NCI-H146 treated with DMSO at 0.1 percent for 48 hours (cell line): ENCODE measurements at regions not wholly inside any gene's neighbourhood (a gene's known extent, or its start where the extent isn't known, plus 50 kb on each side); places are given as distances from the start of the nearest gene placed in this dataset.
"Not testable (repeated sequence)": the region's sequence is repeated elsewhere in the genome, so short reads cannot be mapped to it uniquely, and the experiment has no call there.

Experiments used
- DNase-seq: peaks from one replicate; lab custom pipeline; 2025; ENCODE audit not compliant: unreplicated experiment; lab: John Stamatoyannopoulos, UW

GRCh38 chr7:91455411-91455810 lies 191.2 kb downstream of the FZD1 start:
- no peak for DNase-seq

- no peak for DNase-seq
Measured at GRCh38 chr7:91457208-91457607, 193.0 kb downstream of the FZD1 start.

- no peak for DNase-seq
Measured at GRCh38 chr7:91459539-91459938, 195.3 kb downstream of the FZD1 start.

GRCh38 chr7:91462316-91462715 lies 198.1 kb downstream of the FZD1 start:
- no peak for DNase-seq

GRCh38 chr7:91463330-91463729 lies 199.1 kb downstream of the FZD1 start:
- no peak for DNase-seq

- DNase-seq: no peak
Measured at GRCh38 chr7:91465595-91466061, 201.4 kb downstream of the FZD1 start.

- peak; percentile 6 for DNase-seq
Measured at GRCh38 chr7:91468256-91468655, 204.0 kb downstream of the FZD1 start.

- no peak for DNase-seq
Measured at GRCh38 chr7:91473619-91474018, 209.4 kb downstream of the FZD1 start.

GRCh38 chr7:91474074-91474473 lies 209.8 kb downstream of the FZD1 start:
- no peak for DNase-seq

GRCh38 chr7:91480470-91480869 lies 216.2 kb downstream of the FZD1 start:
- DNase-seq: not testable (repeated sequence)

GRCh38 chr7:91491868-91492267 lies 227.6 kb downstream of the FZD1 start:
- no peak for DNase-seq

- no peak for DNase-seq
Measured at GRCh38 chr7:91492317-91492716, 228.1 kb downstream of the FZD1 start.

GRCh38 chr7:91492773-91493172 lies 228.5 kb downstream of the FZD1 start:
- no peak for DNase-seq

- no peak for DNase-seq
Measured at GRCh38 chr7:91494450-91494849, 230.2 kb downstream of the FZD1 start.

GRCh38 chr7:91496251-91496820 lies 232.1 kb downstream of the FZD1 start:
- DNase-seq: no peak

GRCh38 chr7:91497277-91497676 lies 233.0 kb downstream of the FZD1 start:
- not testable (repeated sequence) for DNase-seq

- DNase-seq: no peak
Measured at GRCh38 chr7:91503934-91504555, 239.8 kb downstream of the FZD1 start.

GRCh38 chr7:91504919-91505318 lies 240.7 kb downstream of the FZD1 start:
- DNase-seq: no peak

GRCh38 chr7:91506966-91507365 lies 242.7 kb downstream of the FZD1 start:
- not testable (repeated sequence) for DNase-seq

GRCh38 chr7:91511861-91512260 lies 247.6 kb downstream of the FZD1 start:
- DNase-seq: not testable (repeated sequence)

GRCh38 chr7:91512958-91513357 lies 248.7 kb downstream of the FZD1 start:
- DNase-seq: no peak

GRCh38 chr7:91514591-91514990 lies 250.4 kb downstream of the FZD1 start:
- no peak for DNase-seq

- no peak for DNase-seq
Measured at GRCh38 chr7:91515961-91516360, 251.7 kb downstream of the FZD1 start.
